Natural killer cell (primary cell): ENCODE measurements at regions not wholly inside any gene's neighbourhood (a gene's known extent, or its start where the extent isn't known, plus 50 kb on each side); places are given as distances from the start of the nearest gene placed in this dataset.

Experiments
- ATAC-seq, 3 donors: fragments of 150-1000 bp in 2 of 3; fragments of 200-7000 bp in 1 of 3; cut with Tn5 transposase; 1 replicate in 1 of 3; 2 replicates in 2 of 3; pipeline ENCODE4 v1.10.0; 2021; ENCODE audit warnings: mild to moderate bottlenecking in 2 of 3, moderate library complexity in 2 of 3
- DNase-seq, 2 donors: peaks; one replicate each; pipeline versions ENCODE4 v3.0.0 to v3.0.0-alpha.2; 2013 to 2021; ENCODE audit warnings: mixed read lengths in 1 of 2
- H3K27ac ChIP-seq: one replicate; pipeline ENCODE4 v1.5.1; 2013; ENCODE audit warnings: mild to moderate bottlenecking, low read length
- H3K27me3 ChIP-seq: one replicate; pipeline ENCODE4 v1.6.1; 2013; ENCODE audit warnings: low read length; ENCODE audit not compliant: control insufficient read depth, insufficient read depth
- H3K36me3 ChIP-seq: one replicate; pipeline ENCODE4 v1.6.1; 2013; ENCODE audit warnings: low read length; ENCODE audit not compliant: control insufficient read depth, insufficient read depth
- H3K4me1 ChIP-seq: one replicate; pipeline ENCODE4 v1.6.1; 2013; ENCODE audit warnings: low read length; ENCODE audit not compliant: control insufficient read depth, insufficient read depth
- H3K4me3 ChIP-seq: one replicate; pipeline ENCODE4 v1.5.1; 2013; ENCODE audit warnings: low read length
- H3K9me3 ChIP-seq: one replicate; pipeline ENCODE4 v1.6.1; 2013; ENCODE audit warnings: low read length; ENCODE audit not compliant: control insufficient read depth, insufficient read depth
- H3K27ac Mint-ChIP-seq, 2 donors: one replicate each; pipeline ENCODE4 v1.8.0; 2022; ENCODE audit warnings: mild to moderate bottlenecking in 2 of 2, mixed read lengths in 2 of 2, moderate library complexity in 1 of 2
- H3K27me3 Mint-ChIP-seq, 2 donors: one replicate each; pipeline ENCODE4 v1.8.0; 2022; ENCODE audit warnings: low read depth in 2 of 2, mixed read lengths in 2 of 2
- H3K36me3 Mint-ChIP-seq: one replicate; pipeline ENCODE4 v1.8.0; 2022; ENCODE audit warnings: mixed read lengths
- H3K4me1 Mint-ChIP-seq, 2 donors: one replicate each; pipeline ENCODE4 v1.8.0; 2022; ENCODE audit warnings: mixed read lengths in 2 of 2
- H3K4me3 Mint-ChIP-seq: one replicate; pipeline ENCODE4 v1.8.0; 2022; ENCODE audit warnings: mild to moderate bottlenecking, moderate library complexity, mixed read lengths
- H3K9me3 Mint-ChIP-seq, 2 donors: one replicate each; pipeline ENCODE4 v1.8.0; 2022; ENCODE audit warnings: mixed read lengths in 2 of 2
- WGBS: methylation state at CpG from one replicate; pipeline ENCODE4 v1.1.7; 2013; ENCODE audit warnings: missing lambda C conversion rate; ENCODE audit not compliant: insufficient coverage; 5-methylcytosine and 5-hydroxymethylcytosine counted together
- intact Hi-C: fragments of 100-400 bp; cut with micrococcal nuclease; formaldehyde crosslinking; loops from one replicate; pipeline ENCODE4 v1.14.2; 2022
- TF ChIP-seq, protein P1 (sequence below): fragments of 200-600 bp; IDR thresholded peaks from one replicate; pipeline ENCODE4 v1.8.0; 2022; ENCODE audit warnings: antibody characterized with exemption

DNA sequence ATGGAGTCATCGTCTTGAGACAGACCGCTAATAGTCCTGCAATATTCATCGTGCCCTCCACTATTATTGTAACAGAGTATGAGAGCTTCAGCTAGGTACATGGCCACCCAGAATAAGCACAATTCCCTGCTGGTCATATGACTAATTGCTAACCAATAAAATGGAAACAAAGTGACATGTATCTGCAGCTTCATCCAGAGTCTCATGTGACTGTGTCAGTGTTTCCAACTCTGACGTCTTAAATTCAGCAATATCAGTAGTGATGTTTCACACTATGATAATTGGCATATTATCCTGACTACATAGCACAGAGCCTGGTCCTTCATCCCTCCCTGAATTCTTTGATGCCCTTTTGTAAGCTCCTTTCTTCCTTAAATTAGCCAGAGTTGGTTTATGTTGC, 167.4 kb downstream of the RPS29 start:
- H3K27me3 ChIP-seq, result no peaks in the 10 kb centered on the region
- H3K36me3 ChIP-seq, result no peaks in the 10 kb centered on the region
- TF ChIP-seq, protein P1, sequence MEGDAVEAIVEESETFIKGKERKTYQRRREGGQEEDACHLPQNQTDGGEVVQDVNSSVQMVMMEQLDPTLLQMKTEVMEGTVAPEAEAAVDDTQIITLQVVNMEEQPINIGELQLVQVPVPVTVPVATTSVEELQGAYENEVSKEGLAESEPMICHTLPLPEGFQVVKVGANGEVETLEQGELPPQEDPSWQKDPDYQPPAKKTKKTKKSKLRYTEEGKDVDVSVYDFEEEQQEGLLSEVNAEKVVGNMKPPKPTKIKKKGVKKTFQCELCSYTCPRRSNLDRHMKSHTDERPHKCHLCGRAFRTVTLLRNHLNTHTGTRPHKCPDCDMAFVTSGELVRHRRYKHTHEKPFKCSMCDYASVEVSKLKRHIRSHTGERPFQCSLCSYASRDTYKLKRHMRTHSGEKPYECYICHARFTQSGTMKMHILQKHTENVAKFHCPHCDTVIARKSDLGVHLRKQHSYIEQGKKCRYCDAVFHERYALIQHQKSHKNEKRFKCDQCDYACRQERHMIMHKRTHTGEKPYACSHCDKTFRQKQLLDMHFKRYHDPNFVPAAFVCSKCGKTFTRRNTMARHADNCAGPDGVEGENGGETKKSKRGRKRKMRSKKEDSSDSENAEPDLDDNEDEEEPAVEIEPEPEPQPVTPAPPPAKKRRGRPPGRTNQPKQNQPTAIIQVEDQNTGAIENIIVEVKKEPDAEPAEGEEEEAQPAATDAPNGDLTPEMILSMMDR, result no peak

DNA sequence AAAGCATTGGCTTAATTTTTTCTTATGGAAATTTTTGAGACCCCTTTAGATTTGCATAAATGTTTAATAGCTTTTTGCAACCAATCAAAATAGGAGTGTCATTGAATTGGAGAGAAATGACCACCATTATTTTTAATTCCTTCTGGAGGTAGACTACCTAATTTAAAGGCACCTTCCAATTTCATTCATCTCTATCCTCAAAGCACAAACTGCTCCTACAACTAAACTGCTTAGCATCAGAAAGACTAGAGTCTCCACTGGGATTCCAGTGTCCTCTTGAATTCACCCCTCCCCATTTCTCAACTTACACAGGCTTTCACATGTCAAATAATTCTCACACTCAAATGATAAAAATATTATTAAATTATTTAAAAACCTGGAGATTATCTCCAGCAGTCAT, 168.4 kb downstream of the RPS29 start:
- H3K4me1 ChIP-seq, result no peaks in the 10 kb centered on the region
- no peak overlapping the region for H3K4me3 Mint-ChIP-seq
- H3K4me3 ChIP-seq, result no peak overlapping the region
- H3K9me3 Mint-ChIP-seq, result no peaks in the 10 kb centered on the region
- no peaks in the 10 kb centered on the region for H3K36me3 ChIP-seq
- intact Hi-C loops, result no loop called here
- no peaks in the 10 kb centered on the region for H3K9me3 ChIP-seq
- TF ChIP-seq, protein P1, result no peak
- H3K4me1 Mint-ChIP-seq, result no peaks in the 10 kb centered on the region
- H3K27me3 Mint-ChIP-seq, result peaks cover 13 to 22% of the 10 kb centered on the region in 2 donors
- ATAC-seq (no peak), DNase-seq (no peak)
- no peak overlapping the region for H3K27ac ChIP-seq
- H3K27me3 ChIP-seq, result no peaks in the 10 kb centered on the region
- H3K27ac Mint-ChIP-seq, result no peak overlapping the region
- no peaks in the 10 kb centered on the region for H3K36me3 Mint-ChIP-seq

More for the DNA sequence above, 167.4 kb downstream of the RPS29 start:
- Histone ChIP-seq H3K27ac (no peak overlapping the region), H3K9me3 (no peaks in the 10 kb centered on the region), H3K4me3 (no peak overlapping the region), H3K4me1 (no peaks in the 10 kb centered on the region)
- no peaks in the 10 kb centered on the region for H3K4me1 Mint-ChIP-seq
- H3K27me3 Mint-ChIP-seq, result peaks cover 13 to 28% of the 10 kb centered on the region in 2 donors
- H3K27ac Mint-ChIP-seq, result no peak overlapping the region
- H3K36me3 Mint-ChIP-seq, result no peaks in the 10 kb centered on the region
- DNase-seq (no peak), ATAC-seq (no peak)
- H3K9me3 Mint-ChIP-seq, result no peaks in the 10 kb centered on the region
- whole genome bisulfite sequencing, result 88% methylated on average over 4 of the region's 4 CpGs
- intact Hi-C loops, result no loop called here
- no peak overlapping the region for H3K4me3 Mint-ChIP-seq

DNA sequence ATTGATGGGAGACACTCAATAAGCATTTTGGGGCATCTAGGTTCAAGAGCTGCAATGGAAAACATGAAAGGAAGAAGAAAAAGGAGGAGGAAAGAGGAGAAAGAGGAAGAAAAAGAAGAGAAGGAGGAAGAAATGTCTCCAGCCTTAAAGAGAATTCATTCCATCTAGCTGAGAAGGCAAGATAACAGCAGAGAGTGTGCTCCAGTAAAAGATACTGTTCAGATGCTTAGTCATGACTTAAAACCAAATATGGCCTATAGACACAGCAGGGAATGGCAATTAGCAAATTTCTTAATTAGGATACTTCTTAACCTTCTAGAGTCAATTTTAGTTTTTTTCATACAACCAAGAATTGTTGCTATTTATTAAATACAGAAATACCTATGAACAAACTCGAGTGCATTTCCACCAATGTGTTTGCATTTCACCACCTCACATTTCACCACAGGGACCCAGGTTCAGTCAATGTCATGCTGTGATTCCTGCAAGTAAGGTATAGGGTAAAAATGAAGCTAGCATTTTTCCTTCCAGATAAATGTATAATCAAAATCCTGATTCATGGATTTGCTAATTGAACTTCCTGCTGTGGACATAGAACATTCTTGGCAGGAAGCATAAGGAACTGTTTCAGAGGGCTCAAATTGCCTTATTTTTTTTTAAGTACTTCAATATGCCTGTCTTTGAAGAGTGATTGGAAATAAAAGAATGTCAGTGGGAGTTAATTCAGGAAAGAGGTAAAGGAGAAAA, 177.8 kb downstream of the RPS29 start:
- Mint-ChIP-seq H3K4me3 (no peak overlapping the region), H3K27ac (no peak overlapping the region), H3K36me3 (no peaks in the 10 kb centered on the region), H3K4me1 (no peaks in the 10 kb centered on the region), H3K27me3 (peaks cover 8 to 9% of the 10 kb centered on the region in 2 donors), H3K9me3 (no peaks in the 10 kb centered on the region)
- Histone ChIP-seq H3K27ac (no peak overlapping the region), H3K4me3 (no peak overlapping the region), H3K9me3 (no peaks in the 10 kb centered on the region), H3K36me3 (no peaks in the 10 kb centered on the region), H3K4me1 (no peaks in the 10 kb centered on the region), H3K27me3 (no peaks in the 10 kb centered on the region)
- ATAC-seq (no peak), DNase-seq (no peak)
- intact Hi-C loops, result no loop called here
- WGBS, result no CpG with 5 or more reads among the region's 1 CpG
- TF ChIP-seq, protein P1, result no peak

DNA sequence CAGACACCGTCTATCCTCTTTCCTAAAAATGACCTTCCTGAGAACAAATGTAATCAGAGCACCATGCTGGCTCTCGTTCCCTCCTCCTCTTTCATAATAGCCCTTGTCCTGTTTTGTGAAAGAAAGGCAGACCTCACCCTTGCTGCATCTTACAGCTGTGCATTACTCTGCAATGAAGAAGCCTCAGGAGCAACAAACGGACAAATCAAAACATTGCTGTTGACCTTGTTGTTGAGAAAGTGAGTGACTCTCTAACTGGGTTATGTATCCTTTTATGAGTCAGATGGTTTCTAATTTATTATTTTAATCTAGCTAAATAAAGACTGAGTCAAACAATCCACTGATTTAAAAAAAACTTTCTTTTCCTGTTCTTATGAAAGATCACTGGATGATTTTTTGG, 180.9 kb downstream of the RPS29 start:
- H3K27ac Mint-ChIP-seq, result no peak overlapping the region
- no peaks in the 10 kb centered on the region for H3K4me1 ChIP-seq
- 76% methylated on average over 3 of the region's 3 CpGs for WGBS
- peaks cover 8 to 9% of the 10 kb centered on the region in 2 donors for H3K27me3 Mint-ChIP-seq
- DNase-seq (no peak), ATAC-seq (no peak)
- H3K27me3 ChIP-seq, result no peaks in the 10 kb centered on the region
- H3K36me3 ChIP-seq, result no peaks in the 10 kb centered on the region
- intact Hi-C loops, result no loop called here
- H3K9me3 Mint-ChIP-seq, result no peaks in the 10 kb centered on the region
- H3K4me1 Mint-ChIP-seq, result no peaks in the 10 kb centered on the region
- H3K4me3 ChIP-seq, result no peak overlapping the region
- H3K9me3 ChIP-seq, result no peaks in the 10 kb centered on the region
- H3K27ac ChIP-seq, result no peak overlapping the region
- no peak overlapping the region for H3K4me3 Mint-ChIP-seq
- H3K36me3 Mint-ChIP-seq, result no peaks in the 10 kb centered on the region
- TF ChIP-seq, protein P1, result no peak
